ENCODE measurements at regions not wholly inside any gene's neighbourhood (a gene's known extent, or its start where the extent isn't known, plus 50 kb on each side); places are given as distances from the start of the nearest gene placed in this dataset.
A peak's percentile ranks its signal among the peaks of the same experiment; 100 is the strongest.

Small RNA genes in the stretch of these regions (microRNA-seq; reads per million reads assigned to microRNA genes)
- gene MIR148A, result 2,230 reads per million, percentile 87 among the genes with 10 or more reads in this experiment
